Skeletal muscle cell (primary cell): ENCODE measurements at regions not wholly inside any gene's neighbourhood (a gene's known extent, or its start where the extent isn't known, plus 50 kb on each side); places are given as distances from the start of the nearest gene placed in this dataset.
A peak's percentile ranks its signal among the peaks of the same experiment; 100 is the strongest.

Source experiments
- DNase-seq: peaks from one replicate; pipeline ENCODE4 v3.0.0-alpha.2; 2010; ENCODE audit warnings: low read depth
- H3K4me3 ChIP-seq: 2 replicates; pipeline ENCODE4 v1.5.1; 2011; ENCODE audit warnings: low read depth, mild to moderate bottlenecking, control low read depth, low read length, moderate library complexity

DNA sequence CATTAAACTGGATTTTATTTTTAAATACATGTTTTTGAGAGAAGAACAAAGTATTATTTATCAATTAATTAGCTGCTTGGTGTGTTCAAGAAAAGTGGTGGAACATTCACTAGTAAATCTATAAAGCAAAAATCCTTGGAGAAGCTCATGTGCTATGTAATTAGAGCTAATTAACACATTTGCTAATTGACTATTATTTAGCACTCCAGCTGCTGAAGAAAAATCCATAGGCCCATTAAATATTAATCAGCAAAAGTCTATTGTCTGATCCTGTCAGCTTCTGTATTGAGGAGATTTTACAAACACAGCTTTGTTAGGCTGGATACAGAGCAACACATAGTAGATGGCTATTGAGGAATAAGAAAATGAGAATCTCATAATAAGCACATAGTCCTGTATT, 336.1 kb downstream of the RBM43 start:
- DNase-seq = no peak
- H3K4me3 ChIP-seq = no peak overlapping the region

DNA sequence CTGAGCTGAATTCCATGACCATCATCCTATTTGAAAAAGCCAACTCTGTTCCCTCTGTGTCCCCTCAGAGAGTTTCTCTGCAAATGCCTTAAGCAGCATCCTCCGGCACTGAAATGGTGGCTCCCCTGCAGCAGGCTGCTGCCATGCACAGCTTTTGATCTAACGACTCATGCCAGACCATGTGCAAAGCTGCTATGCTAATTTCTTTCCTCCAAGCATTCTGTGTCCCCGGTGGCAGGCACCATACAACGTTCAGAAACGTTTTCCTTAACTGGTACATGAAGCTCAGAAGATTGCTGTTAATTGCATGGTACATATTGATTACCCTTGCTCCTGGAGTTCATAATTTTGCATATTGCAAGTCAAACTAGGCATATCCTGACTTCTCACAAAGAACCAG, 336.8 kb downstream of the RBM43 start:
- DNase-seq = no peak
- no peak overlapping the region for H3K4me3 ChIP-seq

DNA sequence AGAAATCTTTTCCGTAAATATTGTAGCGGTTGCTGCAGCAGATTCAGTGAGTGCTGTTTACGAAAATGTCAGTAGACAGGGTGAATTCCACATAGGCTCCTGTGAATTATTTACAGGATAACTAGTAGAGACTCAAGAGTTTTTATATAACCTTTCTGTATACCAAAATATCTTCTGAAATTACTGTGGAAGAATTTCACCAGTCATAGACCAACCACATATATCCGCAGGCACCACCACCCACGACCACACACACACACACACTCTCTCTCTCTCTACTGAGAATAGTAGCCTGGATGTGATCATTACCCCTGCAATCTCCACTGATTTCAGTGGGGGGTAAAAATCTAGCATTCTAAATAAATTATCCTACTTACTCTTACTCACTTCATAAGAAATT, 341.8 kb downstream of the RBM43 start:
- DNase-seq = peak; percentile 20
- no peak overlapping the region for H3K4me3 ChIP-seq

DNA sequence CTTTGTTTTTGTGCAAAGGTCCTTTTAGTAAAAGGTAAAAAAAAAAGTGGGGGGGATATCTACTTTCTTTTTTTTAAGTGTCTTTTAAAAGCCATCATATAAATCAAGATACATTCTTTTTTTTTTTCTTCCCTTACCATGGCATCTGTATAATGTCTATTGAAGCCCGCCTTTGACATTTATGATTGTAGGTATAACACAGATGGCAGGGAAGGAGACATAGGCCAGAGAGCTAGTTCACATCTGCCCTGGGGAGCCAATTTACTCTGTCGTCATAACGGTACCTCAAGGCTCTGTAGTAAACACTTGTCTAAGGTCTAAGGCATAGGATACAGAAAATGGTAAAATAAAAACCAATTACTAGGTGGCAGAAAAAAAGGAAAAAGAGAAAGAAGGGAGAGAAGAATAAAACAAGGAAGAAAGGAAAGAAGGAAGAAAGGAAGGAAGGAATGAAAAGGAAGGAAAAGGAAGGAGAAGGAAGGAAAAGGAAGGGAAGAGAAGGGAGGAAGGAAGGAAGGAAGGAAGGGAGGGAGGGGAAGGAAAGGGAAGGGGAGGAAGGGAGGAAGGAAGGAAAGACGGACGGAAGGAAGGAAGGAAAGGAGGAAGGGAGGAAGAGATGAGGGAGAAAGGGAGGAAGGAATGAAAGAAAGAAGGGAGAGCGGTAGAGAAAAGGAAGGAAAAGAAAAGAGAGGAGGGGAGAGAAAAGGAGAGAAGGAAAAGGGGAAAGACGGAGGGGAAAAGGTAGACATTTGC, 343.5 kb downstream of the RBM43 start:
- no peak for DNase-seq
- no peak overlapping the region for H3K4me3 ChIP-seq

DNA sequence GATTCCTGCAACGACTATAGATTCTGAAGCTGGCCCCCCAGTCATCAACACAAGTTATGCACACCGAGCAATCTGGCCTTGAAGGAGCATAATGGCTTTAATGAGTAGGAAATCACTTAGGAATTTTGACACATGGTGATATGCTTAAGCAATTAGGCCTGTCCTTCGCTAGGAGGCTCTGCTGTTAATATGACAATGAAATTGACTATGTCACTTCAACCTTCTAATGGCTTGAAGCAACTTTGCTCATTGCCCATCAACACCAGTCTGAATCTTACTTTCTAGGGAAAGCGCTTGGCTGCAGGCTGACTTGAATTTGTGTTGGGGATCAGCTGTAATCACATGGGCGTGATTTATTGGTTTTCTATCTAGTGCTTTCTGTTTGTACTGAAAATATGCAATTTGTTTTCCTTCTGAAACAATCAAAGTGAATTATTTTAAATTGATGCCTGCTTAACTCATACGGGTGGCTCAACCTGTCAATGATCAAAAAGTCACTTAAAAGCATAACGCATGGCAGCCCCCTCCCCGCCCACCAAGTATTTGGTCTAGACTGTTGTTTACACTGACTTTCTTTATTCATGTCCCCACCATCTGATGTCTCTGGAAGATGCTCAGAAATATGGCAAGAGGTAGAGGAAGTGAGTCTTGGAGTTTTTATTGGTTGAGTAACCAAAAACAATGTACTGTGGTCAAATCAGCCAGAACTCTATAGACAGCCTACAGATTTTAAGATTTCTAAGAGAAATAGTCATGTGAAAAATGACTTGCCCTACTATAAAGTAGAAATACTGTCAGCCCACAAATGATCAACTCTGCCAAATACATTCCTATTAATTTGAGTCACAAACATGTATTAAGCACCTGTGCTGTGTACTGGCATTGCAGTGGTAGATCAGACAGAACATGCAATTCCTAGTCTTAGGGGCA, 344.9 kb downstream of the RBM43 start:
- H3K4me3 ChIP-seq = no peak overlapping the region
- no peak for DNase-seq

DNA sequence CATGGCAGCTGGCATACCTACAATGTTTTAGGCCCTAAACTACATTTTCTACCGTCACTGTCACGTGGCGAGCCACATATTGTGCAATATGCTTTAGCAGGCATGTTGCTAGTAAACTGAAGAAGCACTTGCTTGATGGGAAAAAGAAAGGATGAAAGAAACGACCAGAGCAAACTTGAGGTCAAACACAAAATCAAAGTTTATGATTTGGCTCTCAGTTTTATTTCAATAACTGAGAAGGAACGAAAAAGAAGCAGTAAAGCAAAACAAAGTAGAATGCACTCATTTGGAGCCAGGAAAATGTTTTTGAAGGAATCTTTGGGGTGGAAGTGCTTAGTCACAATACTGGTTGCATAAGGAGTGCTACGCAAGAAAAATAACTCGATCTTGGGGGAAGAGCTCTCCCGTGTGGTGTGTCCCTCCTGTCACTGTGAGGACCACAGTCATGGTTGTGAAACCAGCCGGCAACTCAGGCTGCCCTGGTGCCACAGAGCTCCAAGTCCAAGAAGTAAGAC, 349.8 kb downstream of the RBM43 start:
- no peak overlapping the region for H3K4me3 ChIP-seq
- peak; percentile 85 for DNase-seq

DNA sequence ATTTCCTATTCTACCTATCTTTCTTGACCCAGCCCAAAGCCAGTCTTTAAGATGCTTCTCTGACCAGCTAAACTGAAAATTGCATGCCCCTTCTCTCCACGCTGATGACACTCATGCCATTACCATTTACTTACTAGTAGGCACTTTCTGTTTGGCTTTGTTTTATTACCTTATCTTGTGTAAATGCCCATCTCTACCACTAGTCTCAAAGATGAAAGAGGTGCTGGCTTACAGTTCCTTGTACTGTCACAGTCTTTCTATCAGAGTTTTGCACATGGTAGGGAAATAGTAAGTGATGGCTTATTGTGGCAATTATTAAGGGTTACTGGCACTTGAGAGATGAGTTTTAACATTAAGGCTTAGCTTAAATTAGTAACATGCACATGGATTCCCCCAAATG, 352.1 kb downstream of the RBM43 start:
- no peak for DNase-seq
- H3K4me3 ChIP-seq = no peak overlapping the region

DNA sequence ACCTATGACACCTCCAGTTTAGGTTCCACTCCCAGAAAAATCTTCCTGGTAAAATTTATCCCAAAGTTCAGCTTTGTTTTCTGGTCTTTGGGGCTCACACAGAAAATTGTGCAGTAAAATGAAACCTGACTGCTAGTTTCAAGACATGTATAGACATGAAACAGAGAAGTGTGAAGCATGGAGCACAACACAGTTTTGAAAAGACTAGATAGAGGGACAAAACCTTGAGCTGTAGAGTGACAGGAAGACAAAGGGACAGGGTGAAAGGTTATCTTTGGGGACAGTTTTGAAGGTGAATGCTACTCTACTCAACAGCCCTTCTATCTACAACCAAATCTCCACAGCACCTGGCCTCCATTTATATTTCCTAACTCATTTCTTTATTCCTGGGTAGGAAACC, 352.6 kb downstream of the RBM43 start:
- no peak overlapping the region for H3K4me3 ChIP-seq
- no peak for DNase-seq

DNA sequence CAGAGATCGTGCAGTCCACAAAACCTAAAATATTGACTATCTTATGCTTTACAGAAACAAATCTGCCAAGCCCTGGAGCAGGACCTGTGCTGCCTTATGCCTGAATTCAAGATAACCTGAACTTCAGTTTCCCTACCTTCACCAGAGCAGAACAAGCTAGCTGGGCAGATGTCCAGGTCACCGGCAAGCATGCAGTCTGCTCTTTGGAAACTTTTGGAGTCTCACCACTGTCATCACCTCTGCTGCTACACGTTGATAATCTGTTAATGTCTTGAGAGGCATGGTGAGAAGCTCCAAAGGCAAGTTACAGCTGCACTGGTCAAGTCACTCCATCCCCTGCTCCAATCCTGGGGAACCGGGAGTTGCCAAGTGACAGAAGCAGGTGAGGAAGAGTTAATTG, 354.2 kb downstream of the RBM43 start:
- no peak for DNase-seq
- H3K4me3 ChIP-seq = no peak overlapping the region

DNA sequence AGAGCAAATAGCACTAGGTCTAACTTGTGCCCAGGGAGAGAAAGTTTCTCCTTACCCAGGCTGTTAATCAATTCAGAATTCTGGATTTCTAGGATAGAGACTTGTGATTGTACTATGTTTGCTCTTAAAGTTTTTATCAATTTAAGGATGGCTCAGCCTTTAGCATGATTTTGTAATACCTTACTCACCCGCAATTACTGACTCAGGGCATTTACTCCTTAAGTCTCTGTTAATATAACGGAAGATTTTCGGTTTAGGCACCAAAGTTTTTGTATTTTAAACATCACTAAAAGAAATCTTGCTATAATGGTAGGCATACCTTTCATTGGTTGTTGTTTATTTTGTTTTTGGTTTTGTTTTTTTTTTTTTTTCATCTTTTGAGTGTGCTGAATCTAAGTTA, 358.2 kb downstream of the RBM43 start:
- no peak overlapping the region for H3K4me3 ChIP-seq
- DNase-seq = no peak

DNA sequence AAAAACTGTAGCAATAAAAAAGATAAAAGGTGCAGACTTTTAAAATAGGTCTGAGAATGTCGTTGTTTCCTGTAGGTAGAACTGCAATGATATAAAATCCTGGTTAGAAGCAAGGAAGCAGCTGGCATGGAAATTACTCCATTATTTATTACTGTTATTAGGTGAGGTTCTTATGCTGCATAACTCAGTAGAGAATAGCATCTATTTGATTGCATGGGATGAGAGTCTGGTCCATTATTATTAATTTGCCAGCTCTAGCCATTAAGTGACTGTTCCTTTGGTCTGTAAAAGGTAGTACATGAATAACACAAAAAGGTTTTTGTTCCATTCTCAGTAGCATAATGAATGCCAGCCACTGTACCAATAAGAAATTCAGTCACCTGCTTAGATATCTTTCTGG, 358.6 kb downstream of the RBM43 start:
- DNase-seq = no peak
- H3K4me3 ChIP-seq = no peak overlapping the region

DNA sequence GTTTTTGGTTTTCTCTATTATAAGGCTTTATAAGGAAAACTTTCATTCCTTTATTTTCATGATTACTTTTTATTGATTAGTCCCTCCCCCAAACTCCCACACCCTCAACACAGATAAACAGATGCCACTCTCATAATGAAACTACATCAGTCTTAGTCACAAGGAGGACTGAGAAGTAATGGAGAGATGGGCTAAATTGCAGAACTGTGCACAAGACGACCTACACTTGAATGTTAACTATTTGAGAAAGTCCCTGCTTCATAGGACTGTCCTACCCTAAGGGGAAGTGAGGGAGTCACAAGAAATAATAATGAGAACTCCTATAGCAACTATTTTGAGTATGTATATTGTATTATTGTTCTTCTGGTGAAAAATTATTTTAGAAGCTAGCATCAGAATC, 360.8 kb downstream of the RBM43 start:
- H3K4me3 ChIP-seq = no peak overlapping the region
- DNase-seq = no peak

DNA sequence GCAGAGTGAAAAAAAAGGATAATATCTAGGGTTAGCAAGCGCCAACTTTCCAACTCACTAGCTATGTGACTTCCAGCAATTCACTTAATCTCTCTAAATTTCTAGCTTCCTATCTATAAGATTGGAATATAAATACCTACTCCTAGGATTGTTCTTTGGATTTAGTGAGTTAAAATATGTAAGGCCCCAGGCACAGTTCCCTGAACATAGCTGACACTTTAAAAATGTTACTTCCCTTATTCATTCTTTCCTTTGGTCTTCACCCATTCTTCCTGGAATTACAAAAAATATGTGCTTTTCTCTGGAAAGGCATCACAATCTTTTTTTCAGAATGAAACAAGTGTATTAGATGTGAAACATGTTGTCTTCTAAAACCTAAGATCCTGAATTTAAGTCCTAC, 365.7 kb downstream of the RBM43 start:
- no peak for DNase-seq
- H3K4me3 ChIP-seq = no peak overlapping the region

DNA sequence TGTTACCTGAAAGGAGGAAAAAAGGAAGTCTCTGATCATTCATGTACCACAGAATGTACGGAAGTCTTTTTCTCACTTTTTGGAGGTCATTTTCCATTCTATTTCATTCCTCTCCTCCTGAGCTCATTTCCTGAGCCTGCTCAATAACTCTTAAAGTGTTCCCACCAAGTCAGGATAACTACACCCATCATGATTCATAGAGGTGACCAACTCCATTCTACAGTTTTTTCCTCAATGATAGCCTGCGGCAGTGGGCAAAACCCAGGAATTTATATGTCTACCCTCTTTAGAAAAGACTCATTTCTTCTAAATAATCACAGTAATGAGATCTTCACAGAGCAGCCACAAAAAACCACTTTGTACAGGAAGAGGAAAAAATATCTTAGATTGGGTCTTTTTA, 372.5 kb downstream of the RBM43 start:
- no peak overlapping the region for H3K4me3 ChIP-seq
- DNase-seq = no peak

DNA sequence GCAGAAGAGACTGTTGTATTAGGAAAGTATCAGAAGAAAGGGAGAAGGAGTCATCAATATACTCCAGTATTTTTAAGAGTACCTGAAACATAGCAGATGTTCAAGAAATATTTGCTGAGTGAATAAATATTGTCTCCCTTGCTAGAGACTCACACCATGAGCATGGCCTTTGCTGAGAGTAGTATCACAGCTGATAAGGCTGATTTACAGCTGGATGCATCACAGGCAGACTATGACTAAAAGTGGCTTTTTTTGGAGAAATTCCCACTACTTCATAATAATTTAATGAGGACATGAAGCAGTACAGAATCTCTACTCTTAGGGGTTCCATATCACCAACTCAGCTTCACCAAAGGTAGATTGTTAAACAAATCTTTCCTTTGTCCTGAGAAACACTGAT, 373.3 kb downstream of the RBM43 start:
- DNase-seq = no peak
- no peak overlapping the region for H3K4me3 ChIP-seq

DNA sequence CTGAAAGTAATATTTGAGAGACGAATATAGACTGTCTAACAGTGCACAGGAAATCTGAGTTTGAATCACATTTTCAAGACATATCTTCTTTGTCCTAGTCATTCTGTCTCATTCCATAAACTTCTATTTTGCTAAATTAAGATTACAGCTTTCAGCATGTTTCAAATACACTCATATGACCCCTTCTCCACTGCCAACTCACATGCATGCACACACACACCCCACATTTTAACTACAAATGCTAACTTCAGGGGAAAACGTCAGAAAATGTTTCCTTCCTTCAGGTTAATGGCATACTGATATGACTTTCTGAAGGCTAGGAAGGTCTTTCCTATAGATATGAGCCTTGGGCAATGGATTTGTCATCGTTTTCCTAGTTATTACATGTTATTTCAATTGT, 373.7 kb downstream of the RBM43 start:
- DNase-seq = no peak
- no peak overlapping the region for H3K4me3 ChIP-seq

DNA sequence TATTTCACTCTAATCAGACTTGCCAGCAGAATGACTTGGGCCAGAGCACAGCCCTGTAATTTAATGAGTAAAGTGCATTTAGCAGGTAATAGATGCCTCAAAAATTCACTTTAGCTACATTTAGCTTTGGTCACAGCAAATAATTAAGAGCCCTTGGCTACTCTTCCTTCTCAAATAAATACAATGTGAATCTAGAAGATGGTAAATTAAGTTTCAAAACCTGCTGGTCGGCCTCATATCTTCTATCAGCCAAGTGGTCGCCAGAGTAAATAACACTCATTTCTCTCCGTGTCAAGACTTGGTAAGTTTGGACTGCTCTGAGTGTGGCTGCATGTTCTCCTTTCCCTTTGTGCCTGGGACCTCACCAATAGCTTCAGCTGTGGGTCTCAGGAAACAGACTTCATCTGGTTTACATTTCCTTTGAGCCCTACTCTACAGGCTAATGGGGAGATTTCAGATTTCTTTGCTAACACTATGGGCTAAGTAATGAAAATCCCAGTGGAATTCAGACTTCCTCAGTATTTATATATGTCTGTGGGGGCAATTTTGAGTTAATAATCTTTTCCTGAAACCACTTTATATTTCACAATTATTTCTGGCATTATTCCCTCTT, 375.8 kb downstream of the RBM43 start:
- no peak for DNase-seq
- H3K4me3 ChIP-seq = no peak overlapping the region

DNA sequence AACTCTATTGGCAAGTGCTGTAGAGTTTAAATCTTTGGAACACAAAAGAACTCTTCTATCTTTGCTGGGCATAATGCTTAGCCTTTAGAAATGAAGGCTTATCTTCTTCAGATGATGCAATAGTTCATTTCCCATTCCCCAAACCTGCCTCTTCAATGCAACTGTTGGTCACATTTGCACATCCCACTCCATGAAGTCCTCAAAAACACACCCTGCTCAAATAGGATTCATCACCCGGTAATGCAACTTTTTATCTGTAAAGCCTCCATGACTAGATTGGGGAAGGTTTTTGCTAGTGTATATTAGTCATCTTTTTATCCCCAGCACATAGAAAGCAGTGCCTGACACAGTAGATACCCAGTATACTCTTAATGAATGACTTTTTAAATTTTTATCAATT, 376.4 kb downstream of the RBM43 start:
- no peak for DNase-seq
- H3K4me3 ChIP-seq = no peak overlapping the region

DNA sequence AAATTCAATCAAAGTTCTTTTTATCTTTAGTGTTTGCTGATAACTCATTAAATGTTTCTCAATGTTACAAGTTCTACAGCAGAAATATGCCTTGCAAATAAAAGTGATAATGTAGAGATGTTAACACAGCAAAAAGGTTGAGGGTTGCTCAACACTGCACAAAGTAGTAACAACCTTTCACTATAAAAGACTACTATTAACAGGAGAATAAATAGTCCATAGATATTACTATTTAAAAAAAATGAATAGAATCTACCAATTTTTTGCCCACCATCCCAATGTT, 378.1 kb downstream of the RBM43 start:
- DNase-seq = no peak
- H3K4me3 ChIP-seq = no peak overlapping the region

DNA sequence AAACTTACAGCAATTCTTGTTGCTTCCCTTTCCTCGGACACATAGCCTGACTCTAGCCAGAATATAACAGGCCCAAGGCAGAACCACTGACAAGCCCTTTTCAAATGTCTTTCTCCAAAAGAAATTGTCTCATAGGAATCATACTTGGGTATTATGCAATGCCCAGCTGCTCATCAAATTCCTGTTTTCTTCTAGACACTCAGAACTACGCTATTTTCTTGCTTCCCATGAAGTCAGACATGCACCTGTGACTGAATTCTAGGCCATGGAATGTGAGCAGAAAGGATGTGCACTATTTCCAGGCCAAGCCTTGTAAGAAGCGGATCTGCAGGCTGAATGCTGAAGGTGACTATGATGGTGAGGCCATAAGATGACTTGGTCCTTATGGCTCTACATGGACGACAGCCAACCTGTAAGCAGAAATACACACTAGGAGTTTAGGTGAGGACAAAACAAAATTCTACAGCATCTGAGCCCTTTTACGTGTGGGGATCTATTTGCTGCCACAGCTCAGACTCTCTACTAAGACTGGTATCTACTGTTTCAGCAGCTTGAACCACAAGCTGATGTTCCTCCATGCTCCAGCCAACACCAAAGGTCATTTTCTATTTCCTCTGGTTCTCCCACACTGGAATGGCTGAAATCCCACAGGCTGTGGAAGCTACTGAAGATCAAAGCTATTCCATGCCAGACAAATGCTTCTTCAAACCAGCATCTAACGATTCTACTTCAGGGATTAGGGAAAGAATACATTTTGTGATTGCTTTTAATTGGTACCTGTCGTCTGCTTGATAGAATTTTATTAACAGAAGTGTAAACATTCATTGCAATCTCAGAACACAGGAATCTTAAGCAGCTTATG, 378.7 kb downstream of the RBM43 start:
- no peak overlapping the region for H3K4me3 ChIP-seq
- DNase-seq = no peak
